ENCODE measurements at regions not wholly inside any gene's neighbourhood (a gene's known extent, or its start where the extent isn't known, plus 50 kb on each side); places are given as distances from the start of the nearest gene placed in this dataset.

- TF ChIP-seq POLR2A (IDR thresholded peaks at IDR 0.05), result no peak
- no peak for TF ChIP-seq CTCF (IDR thresholded peaks at IDR 0.05)
These were observed 227.4 kb downstream of the CSNK2A3 start for GRCh38 chr11:11125618-11126017.
